Thyroid gland (tissue), 4 donors: ENCODE measurements at regions not wholly inside any gene's neighbourhood (a gene's known extent, or its start where the extent isn't known, plus 50 kb on each side); places are given as distances from the start of the nearest gene placed in this dataset.
"Not testable (repeated sequence)": the region's sequence is repeated elsewhere in the genome, so short reads cannot be mapped to it uniquely, and the experiment has no call there.

Source experiments
- DNase-seq, 2 donors: peaks; one replicate each; pipeline ENCODE4 v3.0.0-alpha.2; 2019
- H3K27ac ChIP-seq, 3 donors: fragments of 200-600 bp; sonication (generic); 1 replicate in 2 of 3; 2 replicates in 1 of 3; pipeline ENCODE4 v1.5.1; 2016 to 2019; ENCODE audit warnings: mild to moderate bottlenecking in 1 of 3, moderate library complexity in 1 of 3
- H3K27me3 ChIP-seq: fragments of 200-600 bp; sonication (generic); one replicate; pipeline ENCODE4 v1.5.1; 2019
- H3K36me3 ChIP-seq, 2 donors: fragments of 200-600 bp; sonication (generic); one replicate each; pipeline ENCODE4 v1.5.1; 2016 to 2019
- H3K4me1 ChIP-seq, 2 donors: fragments of 200-600 bp; sonication (generic); one replicate each; pipeline ENCODE4 v1.5.1; 2017 to 2019
- H3K4me3 ChIP-seq, 3 donors: fragments of 200-600 bp; sonication (generic); replicated peaks in 1 of 3; 1 replicate in 2 of 3; 2 replicates in 1 of 3; pipeline ENCODE4 v1.5.1; 2016; ENCODE audit warnings: mild to moderate bottlenecking in 1 of 3
- H3K9me3 ChIP-seq: fragments of 200-600 bp; sonication (generic); one replicate; pipeline ENCODE4 v1.5.1; 2017
- POLR2A ChIP-seq, 2 donors: fragments of 450-650 bp; IDR thresholded peaks; one replicate each; pipeline ENCODE4 v1.6.1; 2017; ENCODE audit warnings: antibody characterized with exemption in 2 of 2, mild to moderate bottlenecking in 2 of 2, moderate library complexity in 1 of 2
- WGBS, 2 donors: methylation state at CpG; one replicate each; pipeline ENCODE4 v1.1.5; 2017; 5-methylcytosine and 5-hydroxymethylcytosine counted together
- intact Hi-C: fragments of 100-400 bp; cut with DNase I; formaldehyde crosslinking; loops from one replicate; pipeline ENCODE4 v1.15.1; 2023
- TF ChIP-seq, protein P1 (sequence below), 6 experiments: fragments of 200-600 bp in 3 of 6; fragments of 450-650 bp in 3 of 6; sonication (generic) in 3 of 6; IDR thresholded peaks; one replicate each; pipeline ENCODE4 v1.5.1; 2016 to 2019; ENCODE audit warnings: antibody characterized with exemption in 6 of 6, mild to moderate bottlenecking in 2 of 6, inconsistent platforms in 1 of 6, moderate library complexity in 1 of 6

- no peaks in the 10 kb centered on the region for H3K9me3 ChIP-seq
- WGBS, 2 donors: 63 to 71% methylated on average over 2 of the region's 2 CpGs
- DNase-seq: no peak
- intact Hi-C loops: no loop called here
- H3K4me3 ChIP-seq: no peak overlapping the region
- no peak for TF ChIP-seq POLR2A (IDR thresholded peaks at IDR 0.05)
- TF ChIP-seq, protein P1, sequence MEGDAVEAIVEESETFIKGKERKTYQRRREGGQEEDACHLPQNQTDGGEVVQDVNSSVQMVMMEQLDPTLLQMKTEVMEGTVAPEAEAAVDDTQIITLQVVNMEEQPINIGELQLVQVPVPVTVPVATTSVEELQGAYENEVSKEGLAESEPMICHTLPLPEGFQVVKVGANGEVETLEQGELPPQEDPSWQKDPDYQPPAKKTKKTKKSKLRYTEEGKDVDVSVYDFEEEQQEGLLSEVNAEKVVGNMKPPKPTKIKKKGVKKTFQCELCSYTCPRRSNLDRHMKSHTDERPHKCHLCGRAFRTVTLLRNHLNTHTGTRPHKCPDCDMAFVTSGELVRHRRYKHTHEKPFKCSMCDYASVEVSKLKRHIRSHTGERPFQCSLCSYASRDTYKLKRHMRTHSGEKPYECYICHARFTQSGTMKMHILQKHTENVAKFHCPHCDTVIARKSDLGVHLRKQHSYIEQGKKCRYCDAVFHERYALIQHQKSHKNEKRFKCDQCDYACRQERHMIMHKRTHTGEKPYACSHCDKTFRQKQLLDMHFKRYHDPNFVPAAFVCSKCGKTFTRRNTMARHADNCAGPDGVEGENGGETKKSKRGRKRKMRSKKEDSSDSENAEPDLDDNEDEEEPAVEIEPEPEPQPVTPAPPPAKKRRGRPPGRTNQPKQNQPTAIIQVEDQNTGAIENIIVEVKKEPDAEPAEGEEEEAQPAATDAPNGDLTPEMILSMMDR (IDR thresholded peaks at IDR 0.05): no peak
- no peak overlapping the region for H3K27ac ChIP-seq
- no peaks in the 10 kb centered on the region for H3K27me3 ChIP-seq
- no peaks in the 10 kb centered on the region for H3K36me3 ChIP-seq
- H3K4me1 ChIP-seq: peaks cover 0 to 9% of the 10 kb centered on the region in 2 donors
Measured at GRCh38 chr4:72893354-72894066, 176.0 kb downstream of the COX18 start.

GRCh38 chr4:72888331-72888730, 181.2 kb downstream of the COX18 start:
- H3K4me3 ChIP-seq: no peak overlapping the region
- DNase-seq: no peak
- intact Hi-C loops: no loop called here
- no peak for TF ChIP-seq POLR2A (IDR thresholded peaks at IDR 0.05)
- TF ChIP-seq, protein P1 (IDR thresholded peaks at IDR 0.05): no peak
- no peaks in the 10 kb centered on the region for H3K9me3 ChIP-seq
- no peaks in the 10 kb centered on the region for H3K27me3 ChIP-seq
- H3K4me1 ChIP-seq: no peaks in the 10 kb centered on the region
- H3K36me3 ChIP-seq: no peaks in the 10 kb centered on the region
- no peak overlapping the region for H3K27ac ChIP-seq
- 69 to 74% methylated on average over 2 of the region's 2 CpGs for WGBS, 2 donors

DNA sequence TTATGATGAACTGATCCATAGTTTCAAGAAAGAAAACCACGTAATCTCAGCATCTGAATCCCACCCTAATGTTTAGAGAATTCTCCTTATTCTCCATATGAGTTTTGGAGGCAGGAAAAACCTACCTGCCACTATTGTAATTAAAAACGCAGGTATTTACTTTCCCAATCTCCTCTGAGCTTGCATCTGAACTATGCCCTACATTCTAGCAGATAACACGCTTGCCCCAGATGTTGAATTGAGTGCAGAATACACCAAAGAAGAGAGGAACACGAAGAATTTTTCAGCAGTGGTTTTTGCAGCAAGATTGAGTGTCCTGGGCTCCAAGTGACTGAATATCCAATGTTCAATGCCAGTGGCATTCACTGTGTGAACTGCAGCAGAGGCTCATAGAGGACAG, 182.4 kb downstream of the COX18 start:
- Histone ChIP-seq H3K4me1 (no peaks in the 10 kb centered on the region), H3K27ac (no peak overlapping the region), H3K36me3 (no peaks in the 10 kb centered on the region), H3K4me3 (no peak overlapping the region), H3K9me3 (no peaks in the 10 kb centered on the region), H3K27me3 (no peaks in the 10 kb centered on the region)
- WGBS, 2 donors: 65 to 70% methylated on average over 4 of the region's 4 CpGs
- DNase-seq: no peak
- TF ChIP-seq POLR2A (IDR thresholded peaks at IDR 0.05): no peak
- TF ChIP-seq, protein P1 (IDR thresholded peaks at IDR 0.05): no peak
- intact Hi-C loops: no loop called here

DNA sequence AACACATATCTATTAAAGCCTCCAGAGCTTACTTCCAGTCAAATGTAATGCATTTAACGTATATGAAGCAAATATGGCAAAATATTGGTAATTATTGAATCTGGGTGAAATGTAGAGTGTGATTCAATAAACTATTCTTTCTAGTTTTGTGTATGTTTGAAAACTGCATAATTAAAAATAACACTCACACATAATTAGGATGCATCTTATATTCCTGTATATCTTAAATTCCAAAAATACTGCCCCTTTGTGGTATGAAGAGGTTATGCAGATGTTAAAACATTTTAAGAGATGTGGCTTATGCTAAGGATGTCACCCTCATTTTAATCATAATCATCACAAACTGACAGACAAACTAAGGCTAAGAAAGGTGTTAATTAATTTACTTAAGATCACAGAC, 182.9 kb downstream of the COX18 start:
- H3K36me3 ChIP-seq: no peaks in the 10 kb centered on the region
- H3K4me3 ChIP-seq: no peak overlapping the region
- intact Hi-C loops: no loop called here
- H3K9me3 ChIP-seq: no peaks in the 10 kb centered on the region
- no peak for DNase-seq
- TF ChIP-seq, protein P1 (IDR thresholded peaks at IDR 0.05): peak in 1 of 6 experiments; percentile 33
- TF ChIP-seq POLR2A (IDR thresholded peaks at IDR 0.05): no peak
- no peak overlapping the region for H3K27ac ChIP-seq
- 91 to 95% methylated on average over 1 of the region's 1 CpG for WGBS, 2 donors
- no peaks in the 10 kb centered on the region for H3K4me1 ChIP-seq
- H3K27me3 ChIP-seq: no peaks in the 10 kb centered on the region

- H3K27ac ChIP-seq, intact Hi-C loops, H3K4me1 ChIP-seq, H3K27me3 ChIP-seq, DNase-seq, H3K4me3 ChIP-seq, H3K9me3 ChIP-seq, H3K36me3 ChIP-seq: not testable (repeated sequence)
- 89 to 93% methylated on average over 7 of the region's 7 CpGs for WGBS, 2 donors
Measured at GRCh38 chr4:72884225-72884624, 185.3 kb downstream of the COX18 start.
